HG03571 (cell line): ENCODE measurements at regions not wholly inside any gene's neighbourhood (a gene's known extent, or its start where the extent isn't known, plus 50 kb on each side); places are given as distances from the start of the nearest gene placed in this dataset.
"Not testable (repeated sequence)": the region's sequence is repeated elsewhere in the genome, so short reads cannot be mapped to it uniquely, and the experiment has no call there.

Experiments used
- ATAC-seq: cut with Tn5 transposase; IDR thresholded peaks from one replicate; pipeline ENCODE4 v1.9.1; 2021; ENCODE audit not compliant: unreplicated experiment

- ATAC-seq: no peak
Observed at GRCh38 chr7:13068032-13068431, 380.6 kb downstream of the ARL4A start.

- ATAC-seq: no peak
Observed at GRCh38 chr7:13069841-13070240, 382.4 kb downstream of the ARL4A start.

- ATAC-seq: no peak
Observed at GRCh38 chr7:13072014-13072413, 384.6 kb downstream of the ARL4A start.

GRCh38 chr7:13077466-13077865 lies 390.0 kb downstream of the ARL4A start:
- no peak for ATAC-seq

- ATAC-seq: no peak
Observed at GRCh38 chr7:13078105-13078504, 390.7 kb downstream of the ARL4A start.

- no peak for ATAC-seq
Observed at GRCh38 chr7:13090959-13091358, 403.5 kb downstream of the ARL4A start.

- ATAC-seq: no peak
Observed at GRCh38 chr7:13091974-13092707, 404.7 kb downstream of the ARL4A start.

GRCh38 chr7:13092708-13093005 lies 405.2 kb downstream of the ARL4A start:
- ATAC-seq: no peak

- ATAC-seq: no peak
Observed at GRCh38 chr7:13093160-13093559, 405.7 kb downstream of the ARL4A start.

- ATAC-seq: no peak
Observed at GRCh38 chr7:13097499-13097898, 410.1 kb downstream of the ARL4A start.

- no peak for ATAC-seq
Observed at GRCh38 chr7:13098161-13098560, 410.7 kb downstream of the ARL4A start.

- no peak for ATAC-seq
Observed at GRCh38 chr7:13099154-13099795, 411.8 kb downstream of the ARL4A start.

GRCh38 chr7:13104128-13104527 lies 416.7 kb downstream of the ARL4A start:
- no peak for ATAC-seq

- no peak for ATAC-seq
Observed at GRCh38 chr7:13105209-13105608, 417.8 kb downstream of the ARL4A start.

GRCh38 chr7:13106513-13106912 lies 419.1 kb downstream of the ARL4A start:
- no peak for ATAC-seq

GRCh38 chr7:13107291-13107690 lies 419.9 kb downstream of the ARL4A start:
- ATAC-seq: no peak

- ATAC-seq: no peak
Observed at GRCh38 chr7:13108061-13108460, 420.6 kb downstream of the ARL4A start.

- no peak for ATAC-seq
Observed at GRCh38 chr7:13109201-13109600, 421.8 kb downstream of the ARL4A start.

GRCh38 chr7:13110107-13110506 lies 422.7 kb downstream of the ARL4A start:
- no peak for ATAC-seq

- no peak for ATAC-seq
Observed at GRCh38 chr7:13111230-13111629, 423.8 kb downstream of the ARL4A start.

GRCh38 chr7:13114240-13114639 lies 426.8 kb downstream of the ARL4A start:
- ATAC-seq: not testable (repeated sequence)

- no peak for ATAC-seq
Observed at GRCh38 chr7:13115157-13115772, 427.8 kb downstream of the ARL4A start.
